GM19452 (cell line): ENCODE measurements at regions not wholly inside any gene's neighbourhood (a gene's known extent, or its start where the extent isn't known, plus 50 kb on each side); places are given as distances from the start of the nearest gene placed in this dataset.
"Not testable (repeated sequence)": the region's sequence is repeated elsewhere in the genome, so short reads cannot be mapped to it uniquely, and the experiment has no call there.

Experiments
- ATAC-seq: cut with Tn5 transposase; IDR thresholded peaks from one replicate; pipeline ENCODE4 v1.9.1; 2021; ENCODE audit not compliant: unreplicated experiment

DNA sequence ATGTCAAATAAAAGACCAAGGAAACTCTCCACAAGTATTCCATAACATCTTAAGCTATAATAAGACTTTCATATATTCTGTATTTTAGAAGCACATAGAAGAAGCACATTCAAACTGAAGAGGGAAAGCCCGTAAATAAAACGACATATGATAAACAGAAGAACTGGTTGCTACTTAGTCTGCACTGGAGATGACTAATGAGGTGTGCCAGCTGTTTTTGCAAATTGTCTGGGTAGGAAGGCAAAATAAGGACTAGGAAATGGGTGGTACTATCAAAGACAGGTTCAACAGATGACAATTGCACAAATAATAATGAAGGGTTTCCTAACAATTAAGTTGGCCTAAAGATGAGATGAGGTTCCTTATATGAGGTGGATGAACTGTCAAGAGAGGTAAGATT is 593.2 kb upstream of the CCDC179 start:
- no peak for ATAC-seq

DNA sequence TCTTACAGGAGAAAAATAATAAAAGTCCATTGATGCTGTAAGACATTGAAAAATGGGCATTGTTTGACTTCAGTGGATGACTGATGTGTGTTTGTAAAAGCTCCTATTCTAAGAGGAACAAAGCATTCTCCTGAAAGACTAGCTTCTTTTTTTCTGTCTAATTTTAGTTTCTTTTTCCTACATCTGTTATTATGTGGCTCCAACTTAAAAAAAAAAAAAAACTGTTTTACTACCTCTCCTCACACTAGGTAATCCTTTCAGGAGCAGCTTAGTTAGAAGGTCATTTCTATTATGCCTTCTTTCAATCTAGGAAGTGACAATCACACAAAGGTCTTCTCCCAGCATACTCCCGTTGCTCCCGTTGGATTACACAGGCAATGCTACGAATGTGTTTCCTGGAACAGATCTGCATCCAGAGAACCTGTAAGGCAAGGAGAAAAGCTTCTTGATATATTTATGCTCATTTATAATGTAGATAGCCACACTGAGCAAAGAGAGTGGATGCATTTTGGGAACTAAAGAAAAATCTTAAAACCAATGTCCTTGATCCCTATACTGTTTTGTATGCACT is 595.1 kb upstream of the CCDC179 start:
- no peak for ATAC-seq

DNA sequence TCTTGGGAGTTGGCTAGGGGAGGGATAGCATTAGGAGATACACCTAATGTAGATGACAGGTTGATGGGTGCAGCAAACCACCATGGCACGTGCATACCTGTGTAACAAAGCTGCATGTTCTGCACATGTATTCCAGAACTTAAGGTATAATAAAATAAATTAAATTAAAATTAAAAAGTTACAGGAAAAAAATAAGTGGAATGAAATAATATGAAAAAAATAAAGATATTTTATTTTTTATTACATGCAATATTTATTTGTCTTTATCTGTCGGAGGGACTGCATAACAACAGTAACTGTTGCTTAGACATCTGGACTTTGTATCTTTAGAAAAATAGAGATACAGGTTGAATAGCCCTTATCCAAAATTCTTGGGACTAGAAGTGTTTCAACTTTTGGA is 597.4 kb upstream of the CCDC179 start:
- ATAC-seq: no peak

DNA sequence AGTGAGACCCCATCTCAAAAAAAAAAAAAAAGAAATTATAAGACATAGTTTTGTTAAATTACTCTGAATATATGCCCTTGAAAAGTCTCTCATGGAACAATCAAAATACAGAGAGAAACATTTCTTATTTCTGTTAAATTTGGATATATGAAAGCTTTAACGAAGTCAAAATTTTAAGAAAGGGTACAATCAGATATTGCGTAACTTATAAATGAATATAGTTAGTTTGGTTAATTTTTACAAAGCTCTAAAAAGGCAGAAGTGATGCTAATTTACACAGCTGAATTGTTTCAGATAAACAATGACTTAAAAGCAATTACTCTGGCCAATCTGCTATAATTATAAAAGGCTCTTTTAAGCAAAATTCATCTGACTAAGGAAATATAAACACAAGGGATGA is 611.6 kb upstream of the CCDC179 start:
- ATAC-seq: no peak

DNA sequence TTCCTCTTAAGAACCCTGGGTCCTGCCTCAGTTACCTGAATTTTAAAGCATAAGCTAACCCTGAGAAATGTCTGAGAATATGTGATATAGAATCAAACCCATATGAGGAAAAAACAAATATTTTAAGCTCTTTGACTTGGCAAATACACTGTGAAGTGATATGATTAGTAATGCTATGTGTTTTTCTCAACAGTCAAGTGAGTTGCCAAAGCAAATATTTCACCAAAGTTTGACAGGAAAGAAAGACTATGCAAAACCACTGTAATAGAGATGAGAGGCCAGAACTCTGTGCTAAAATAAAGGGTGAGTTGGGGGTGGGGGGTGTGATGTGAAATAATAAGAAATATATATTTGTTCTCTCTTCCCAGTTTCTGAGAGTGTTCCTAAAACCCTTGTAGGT is 613.5 kb upstream of the CCDC179 start:
- no peak for ATAC-seq

DNA sequence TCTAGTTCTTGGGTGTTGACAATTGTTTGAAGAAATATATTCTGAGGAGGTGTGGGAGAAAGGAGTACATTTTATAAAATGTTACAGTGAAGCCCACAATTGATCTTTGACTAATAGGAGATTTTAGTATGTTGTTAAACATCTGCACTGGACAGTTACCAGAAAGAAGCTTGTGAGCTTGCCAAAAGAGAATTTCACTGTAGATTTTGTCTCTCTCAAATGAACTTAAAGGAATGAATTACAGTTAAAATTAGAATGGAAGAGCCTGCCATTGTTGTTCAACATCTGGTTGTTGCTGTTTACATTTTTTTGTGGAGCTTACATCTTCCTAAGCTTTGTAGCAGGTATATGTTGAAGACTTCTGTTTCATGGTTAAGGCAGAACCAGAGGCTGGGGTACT is 620.5 kb upstream of the CCDC179 start:
- no peak for ATAC-seq

DNA sequence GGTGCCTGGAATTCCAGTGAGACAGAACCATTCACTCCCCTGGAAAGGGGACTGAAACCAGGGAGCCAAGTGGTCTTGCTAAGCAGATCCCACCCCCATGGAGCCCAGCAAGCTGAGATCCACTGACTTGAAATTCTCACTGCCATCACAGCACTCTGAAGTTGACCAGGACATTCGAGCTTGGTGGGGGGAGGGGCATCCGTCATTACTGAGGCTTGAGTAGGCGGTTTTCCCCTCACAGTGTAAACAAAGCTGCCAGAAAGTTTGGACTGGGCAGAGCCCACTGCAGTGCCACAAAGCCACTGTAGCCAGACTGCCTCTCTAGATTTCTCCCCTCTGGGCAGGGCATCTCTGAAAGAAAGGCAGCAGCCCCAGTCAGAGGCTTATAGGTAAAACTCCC is 623.9 kb upstream of the CCDC179 start:
- not testable (repeated sequence) for ATAC-seq

DNA sequence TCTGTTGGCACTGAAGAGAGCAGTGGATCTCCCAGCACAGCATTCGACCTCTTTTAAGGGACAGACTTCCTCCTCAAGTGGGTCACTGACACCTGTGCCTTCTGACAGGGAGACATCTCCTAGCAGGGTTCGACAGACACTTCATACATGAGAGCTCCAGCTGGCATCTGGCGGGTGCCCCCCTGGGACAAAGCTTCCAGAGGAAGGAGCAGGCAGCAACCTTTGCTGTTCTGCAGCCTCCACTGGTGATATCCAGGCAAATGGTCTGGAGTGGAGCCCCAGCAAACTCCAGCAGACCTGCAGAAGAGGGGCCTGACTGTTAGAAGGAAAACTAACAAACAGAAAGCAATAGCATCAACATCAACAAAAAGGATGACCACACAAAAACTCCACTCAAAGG is 624.3 kb upstream of the CCDC179 start:
- not testable (repeated sequence) for ATAC-seq

DNA sequence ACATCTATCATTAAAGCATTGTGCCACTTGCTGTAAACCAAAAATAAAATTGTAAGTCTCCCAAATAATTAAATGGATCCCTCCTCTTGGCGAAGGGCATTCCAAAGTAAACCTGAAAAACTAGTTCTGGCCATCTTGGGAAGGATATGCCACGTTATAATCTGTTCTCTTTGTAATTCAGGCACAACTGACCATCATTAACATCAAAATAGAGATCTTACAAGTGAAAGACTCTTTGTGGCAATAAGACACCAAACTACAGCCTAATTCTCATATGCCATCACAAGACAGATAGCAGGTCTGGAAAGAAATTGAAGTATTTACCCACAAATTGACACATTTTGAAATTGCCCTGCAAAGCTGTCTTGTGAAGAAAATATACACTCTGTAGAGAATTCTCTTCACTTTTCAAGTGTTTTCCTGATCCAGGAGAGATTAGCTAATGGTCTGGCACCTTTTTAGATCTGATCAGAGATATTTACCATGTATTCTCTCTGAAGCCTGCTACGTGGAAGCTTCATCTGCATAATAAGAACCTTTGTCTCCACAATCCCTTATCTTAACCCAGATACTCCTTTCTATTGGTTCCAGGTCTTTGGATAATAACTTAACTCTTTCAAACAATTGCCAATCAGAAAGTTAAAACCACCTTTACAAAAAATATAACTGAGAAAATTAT is 630.4 kb upstream of the CCDC179 start:
- ATAC-seq: no peak

DNA sequence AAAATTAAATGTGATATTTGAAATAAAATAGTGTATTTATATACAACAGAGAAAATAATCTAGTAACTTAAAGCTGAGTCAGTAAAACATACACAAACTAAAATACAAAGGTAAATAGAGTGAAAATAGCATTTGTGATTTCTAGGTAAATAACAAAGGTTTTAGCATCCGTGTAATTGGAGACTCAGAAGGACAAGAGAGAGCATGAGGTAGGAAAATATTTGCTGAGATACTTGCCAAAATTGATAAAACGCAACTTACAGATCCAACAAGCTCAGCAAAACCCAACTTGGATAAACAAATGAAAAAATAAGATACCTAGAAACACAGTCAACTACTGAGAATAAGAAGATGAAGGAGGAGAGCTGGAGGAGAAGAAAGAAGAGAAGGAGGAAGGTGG is 634.7 kb upstream of the CCDC179 start:
- no peak for ATAC-seq

DNA sequence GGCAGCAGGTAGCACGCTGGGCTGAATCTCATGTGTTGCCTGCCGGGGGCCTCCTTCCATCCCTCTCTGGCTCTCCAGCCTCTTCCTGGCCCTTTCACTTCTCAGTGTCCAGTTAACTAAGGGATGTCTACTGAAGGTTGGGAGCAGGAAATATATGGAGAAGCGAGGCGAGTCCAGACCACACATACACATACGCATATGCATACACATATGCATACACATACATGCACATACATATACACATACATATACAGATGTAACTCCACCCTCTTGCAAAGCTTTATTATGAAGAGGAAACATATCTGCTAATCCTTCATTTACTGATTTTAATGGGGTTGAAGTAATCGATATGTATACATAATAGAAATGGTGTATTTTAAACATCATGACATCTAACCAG is 636.1 kb upstream of the CCDC179 start:
- ATAC-seq: no peak

DNA sequence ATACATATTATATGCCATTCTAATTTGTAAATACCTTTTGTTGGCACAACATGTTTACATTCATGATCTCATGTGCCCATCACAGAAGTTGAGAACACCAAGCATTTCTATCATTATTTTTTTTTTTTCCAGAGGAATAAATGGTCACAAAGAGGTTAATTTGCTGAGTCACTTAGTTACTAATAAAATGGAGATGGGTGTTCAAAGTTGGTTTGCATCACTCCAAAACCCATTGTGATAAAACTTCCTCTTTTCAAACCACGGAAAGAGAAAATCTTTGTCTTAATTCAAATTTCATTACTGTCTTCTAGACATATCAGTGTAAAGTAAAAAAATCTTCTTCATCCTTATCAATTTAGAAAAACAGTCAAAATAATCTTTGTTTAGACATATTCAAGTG is 636.8 kb upstream of the CCDC179 start:
- no peak for ATAC-seq

DNA sequence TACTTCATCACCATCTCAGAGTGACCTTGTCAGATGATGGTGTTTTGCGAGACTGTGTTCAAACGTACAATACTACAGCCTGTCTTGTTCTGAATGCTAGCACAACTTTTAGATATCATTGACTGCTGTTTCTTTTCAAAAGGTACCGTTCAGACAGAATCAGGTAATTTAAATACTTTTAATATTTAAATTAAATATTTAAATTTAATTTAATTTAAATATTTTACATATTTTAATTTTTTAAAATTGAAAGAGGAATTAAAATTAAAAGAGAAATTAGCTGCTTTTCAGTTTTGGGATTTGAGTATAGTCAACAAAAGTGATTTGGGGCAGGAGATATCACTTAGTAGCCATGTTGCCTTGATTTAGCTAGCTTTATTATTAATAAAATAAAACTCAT is 642.1 kb upstream of the CCDC179 start:
- no peak for ATAC-seq

DNA sequence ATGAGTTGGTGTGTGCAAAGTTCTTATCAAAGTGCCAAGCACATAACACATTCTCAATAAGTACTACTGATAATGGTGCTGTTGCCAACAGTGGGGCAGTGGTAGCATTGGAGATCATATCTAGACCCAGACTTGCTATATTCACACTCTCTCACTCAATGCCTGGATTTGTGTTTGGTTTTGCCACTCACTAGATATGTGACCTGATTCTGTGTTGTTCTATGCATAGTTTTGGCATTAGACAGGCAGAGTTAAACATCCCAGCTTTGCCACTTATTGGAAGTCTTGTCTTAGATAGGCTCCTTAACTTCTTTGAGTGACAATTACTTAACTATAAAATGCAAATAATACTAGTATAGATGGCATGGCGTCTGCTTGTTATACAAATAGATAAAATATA is 642.6 kb upstream of the CCDC179 start:
- no peak for ATAC-seq

DNA sequence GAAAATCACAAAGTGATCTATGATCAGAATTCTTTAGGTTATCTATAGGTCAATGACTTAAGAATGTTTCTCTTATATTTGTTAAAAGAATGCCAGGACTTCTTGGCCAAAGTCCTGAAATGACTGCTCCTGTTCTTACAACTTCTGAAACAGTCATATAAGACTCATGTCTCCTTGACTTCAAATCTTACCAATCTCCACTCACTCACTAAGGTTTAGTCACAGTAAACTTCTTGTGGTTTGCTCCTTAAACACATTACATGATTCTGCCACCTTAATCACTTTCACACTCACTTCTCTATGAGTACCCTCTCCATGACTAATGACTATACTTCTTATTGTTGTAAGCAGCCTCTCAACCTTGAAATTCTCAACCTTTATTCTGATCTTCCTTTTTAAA is 648.7 kb upstream of the CCDC179 start:
- ATAC-seq: no peak

DNA sequence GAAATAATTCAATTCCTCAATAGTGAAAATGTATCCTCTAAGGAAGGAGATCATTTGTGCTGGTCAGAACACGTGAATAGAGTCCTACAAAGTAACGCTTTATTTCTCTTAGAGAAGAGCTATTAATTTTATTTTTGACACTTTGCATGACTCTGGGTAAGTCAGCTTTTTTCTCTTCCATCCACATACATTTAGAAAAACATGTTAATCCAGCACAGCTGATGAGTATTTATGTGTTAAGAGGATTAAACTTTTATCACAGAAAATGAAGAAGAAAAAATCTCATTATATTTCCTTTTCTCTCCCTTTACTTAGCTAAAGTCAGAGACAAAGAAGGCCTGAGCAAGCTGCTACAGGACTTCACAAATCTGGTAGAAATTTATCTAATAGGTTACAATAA is 649.5 kb upstream of the CCDC179 start:
- no peak for ATAC-seq

DNA sequence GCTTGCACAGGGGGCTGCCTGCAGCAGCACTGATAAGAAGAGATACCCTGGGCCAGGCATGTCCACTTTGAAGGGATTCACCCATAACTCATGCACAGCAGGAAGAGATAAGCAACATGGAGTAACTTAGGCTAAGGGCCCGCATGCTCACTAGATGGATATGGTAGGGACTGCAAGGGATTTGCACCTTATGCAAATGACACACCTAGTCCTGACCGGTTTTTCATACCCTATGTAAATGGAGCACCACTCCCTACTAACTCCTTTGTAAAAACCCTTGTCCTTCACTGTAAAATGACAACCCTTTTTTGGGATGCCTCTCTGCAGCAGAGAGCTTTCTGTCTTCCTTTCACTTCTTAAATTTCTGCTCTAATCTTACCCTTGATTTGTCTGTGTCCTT is 658.9 kb upstream of the CCDC179 start:
- no peak for ATAC-seq

DNA sequence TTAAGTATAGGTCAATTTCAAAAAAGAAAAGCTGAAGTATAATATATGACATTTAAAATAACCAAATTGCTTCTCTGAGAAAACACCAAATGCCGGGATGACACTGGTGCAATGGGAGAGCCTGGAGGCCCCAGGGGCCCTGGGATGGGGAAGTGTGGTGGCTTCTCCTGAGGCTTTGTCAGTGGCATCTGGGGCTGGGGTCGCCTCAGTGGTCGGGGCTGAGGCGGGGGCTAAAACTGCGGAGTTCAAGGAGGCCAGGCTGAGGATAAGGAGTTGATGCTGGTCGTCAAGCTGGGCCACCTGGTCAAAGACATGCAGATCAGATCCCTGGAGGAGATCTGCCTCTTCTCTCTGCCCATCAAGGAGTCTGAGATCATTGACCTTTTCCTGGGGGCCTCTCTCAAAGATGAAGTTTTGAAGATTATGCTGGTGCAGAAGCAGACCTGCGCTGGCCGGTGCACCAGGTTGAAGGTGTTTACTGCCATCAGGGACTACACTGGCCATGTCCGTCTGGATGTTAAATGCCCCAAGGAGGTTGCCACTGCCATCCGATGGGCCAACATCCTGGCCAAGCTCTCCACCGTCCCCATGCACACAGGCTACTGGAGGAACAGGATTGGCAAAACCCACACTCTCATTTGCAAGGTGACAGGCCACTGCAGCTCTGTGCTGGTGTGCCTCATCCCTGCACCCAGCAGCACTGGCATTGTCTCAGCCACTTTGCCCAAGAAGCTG is 660.1 kb upstream of the CCDC179 start:
- no peak for ATAC-seq

DNA sequence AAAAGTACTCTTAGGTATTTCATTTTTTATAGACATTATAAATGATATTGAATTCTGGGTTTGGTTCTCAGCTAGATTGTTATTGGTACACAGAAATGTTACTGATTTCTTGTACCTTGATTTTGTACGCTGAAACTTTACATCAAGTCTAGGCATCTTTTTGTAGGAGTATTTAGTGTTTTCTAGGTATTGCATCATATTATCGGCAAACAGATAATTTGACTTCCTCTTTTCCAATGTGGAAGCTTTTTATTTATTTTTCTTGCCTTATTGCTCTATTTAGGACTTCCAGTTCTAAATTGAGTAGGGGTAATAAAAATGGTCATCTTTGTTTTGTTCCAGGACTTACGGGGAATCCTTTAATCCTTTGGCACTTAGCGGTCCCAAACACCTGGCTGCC is 676.6 kb upstream of the CCDC179 start:
- no peak for ATAC-seq

DNA sequence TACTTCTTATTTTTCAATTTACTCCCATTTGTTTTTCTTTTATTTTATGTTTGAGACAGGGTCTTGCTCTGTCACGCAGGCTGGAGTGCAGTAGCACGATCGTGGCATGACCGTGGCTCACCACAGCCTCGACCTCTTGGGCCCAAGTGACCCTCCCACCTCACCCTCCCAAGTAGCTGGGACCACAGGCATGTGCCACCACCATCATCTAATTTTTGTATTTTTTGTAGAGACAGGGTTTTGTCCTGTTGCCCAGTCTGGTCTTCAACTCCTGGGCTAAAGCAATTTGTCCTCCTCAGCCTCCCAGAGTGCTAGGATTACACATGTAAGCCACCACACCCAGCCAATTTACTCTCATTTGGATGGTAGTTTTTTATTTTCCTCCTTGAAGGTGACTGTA is 679.3 kb upstream of the CCDC179 start:
- no peak for ATAC-seq

DNA sequence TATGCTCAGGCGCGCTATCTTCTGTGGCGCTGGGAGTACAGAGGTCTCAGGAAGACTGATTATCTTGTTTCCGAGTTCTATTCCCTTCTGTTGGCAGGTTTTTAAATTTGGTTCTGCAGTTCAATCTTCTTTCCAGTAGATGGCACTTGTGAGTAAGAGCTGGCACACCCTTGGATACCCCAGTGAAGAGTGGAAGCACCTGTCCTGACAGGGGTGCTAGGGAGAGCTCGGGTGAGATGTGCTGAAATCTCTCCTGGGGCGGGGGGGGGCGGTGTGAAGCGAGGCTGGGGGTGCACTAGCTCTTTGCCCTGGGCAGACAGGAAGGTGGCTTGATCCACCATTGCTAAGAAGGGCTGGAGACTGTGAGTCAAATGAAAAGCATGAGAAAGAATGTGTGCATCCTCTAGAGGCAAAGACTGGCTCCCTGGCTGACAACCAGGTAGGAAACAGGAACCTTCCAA is 679.9 kb upstream of the CCDC179 start:
- ATAC-seq: peak; percentile 86

DNA sequence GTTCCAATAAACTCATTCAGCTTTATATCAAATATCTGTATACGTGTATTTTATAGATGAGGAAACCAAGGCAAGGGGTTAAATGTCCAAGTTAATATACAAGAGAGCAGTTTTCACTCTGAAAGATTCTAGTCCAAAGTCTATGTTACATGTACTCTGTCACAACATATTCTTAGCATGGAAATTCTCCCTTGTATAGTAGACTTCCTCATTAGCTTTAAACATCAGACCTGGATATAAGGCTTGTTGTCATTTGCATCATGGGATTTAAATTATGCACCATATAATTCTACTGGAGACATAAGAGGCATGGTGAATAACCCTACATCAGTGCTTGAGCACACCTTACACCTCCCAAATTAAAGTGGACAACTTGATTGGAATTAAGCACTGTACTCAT is 681.9 kb upstream of the CCDC179 start:
- no peak for ATAC-seq
